Epithelial cell of proximal tubule (primary cell): ENCODE measurements at regions not wholly inside any gene's neighbourhood (a gene's known extent, or its start where the extent isn't known, plus 50 kb on each side); places are given as distances from the start of the nearest gene placed in this dataset.

ENCODE experiments used
- DNase-seq: peaks from one replicate; pipeline ENCODE4 v3.0.0-alpha.2; 2011; ENCODE audit warnings: low read depth
- H3K4me3 ChIP-seq: 2 replicates; pipeline ENCODE4 v1.5.1; 2011; ENCODE audit warnings: low read depth, mild to moderate bottlenecking, low read length
- CTCF ChIP-seq: conservative IDR thresholded peaks from 2 replicates; pipeline ENCODE4 v1.5.1; 2012; ENCODE audit warnings: low read depth, mild to moderate bottlenecking, low read length

DNA sequence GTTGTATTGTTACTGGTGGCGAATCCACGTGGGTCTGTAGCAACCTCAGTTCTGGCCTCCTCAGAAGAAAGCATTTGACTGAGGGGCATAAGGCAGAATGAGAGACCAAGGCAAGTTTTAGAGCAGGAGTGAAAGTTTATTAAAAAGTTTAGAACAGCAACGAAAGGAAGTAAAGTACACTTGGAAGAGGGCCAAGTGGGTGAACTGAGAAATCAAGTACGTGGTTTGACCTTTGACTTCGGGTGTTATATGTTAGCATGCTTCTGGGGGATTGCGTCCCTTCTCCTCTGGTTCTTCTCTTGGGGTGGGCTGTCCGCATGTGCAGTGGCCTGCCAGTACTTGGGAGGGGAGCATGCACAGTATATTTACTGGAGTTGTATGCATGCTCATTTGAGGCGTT is 232.7 kb upstream of the GATB start:
- no peak for DNase-seq
- TF ChIP-seq CTCF: no peak
- H3K4me3 ChIP-seq: no peak overlapping the region

DNA sequence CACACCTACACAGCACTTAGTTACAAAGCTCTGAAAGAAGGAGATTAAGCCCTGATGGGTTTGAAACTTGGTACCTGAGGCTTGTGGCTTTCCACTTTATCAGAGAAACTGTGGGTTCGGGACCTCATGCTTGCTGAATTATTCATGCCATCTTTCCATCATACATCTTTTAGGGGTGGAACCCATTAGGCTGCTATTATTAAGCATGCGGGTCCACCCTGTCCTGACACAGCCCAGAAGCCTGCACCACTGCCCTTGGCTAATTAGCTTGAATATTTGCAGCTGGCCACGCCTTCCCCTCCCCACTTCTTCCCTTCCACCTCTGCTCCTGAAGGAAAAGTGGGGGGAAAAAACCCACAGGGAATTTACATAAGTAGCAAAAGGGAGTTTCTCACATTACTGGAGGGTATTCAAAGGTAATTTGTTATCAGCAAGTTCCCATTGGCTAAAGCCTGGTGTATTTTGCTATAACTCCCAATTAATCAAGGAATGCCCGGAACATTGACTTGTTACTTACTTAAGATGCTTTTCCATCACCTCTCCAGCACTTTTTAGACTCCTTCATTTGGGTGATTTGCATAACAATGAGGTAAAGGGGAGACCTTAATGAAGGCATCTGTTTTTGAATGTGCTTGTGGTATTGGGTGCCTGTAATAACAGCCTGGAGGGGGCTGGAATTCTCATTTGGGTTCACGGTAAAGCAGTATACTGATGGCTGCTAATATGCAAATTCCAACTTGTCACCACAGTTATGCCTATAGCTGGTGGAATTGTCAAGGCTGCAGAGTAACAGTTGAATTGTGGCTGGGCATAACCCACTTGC is 231.7 kb upstream of the GATB start:
- H3K4me3 ChIP-seq: no peak overlapping the region
- no peak for DNase-seq
- TF ChIP-seq CTCF: no peak

- TF ChIP-seq CTCF: no peak
- no peak overlapping the region for H3K4me3 ChIP-seq
- DNase-seq: no peak
Measured at GRCh38 chr4:151991884-151992167, 231.0 kb upstream of the GATB start.

GRCh38 chr4:151991001-151991883 is 230.4 kb upstream of the GATB start:
- no peak overlapping the region for H3K4me3 ChIP-seq
- TF ChIP-seq CTCF: no peak
- no peak for DNase-seq

DNA sequence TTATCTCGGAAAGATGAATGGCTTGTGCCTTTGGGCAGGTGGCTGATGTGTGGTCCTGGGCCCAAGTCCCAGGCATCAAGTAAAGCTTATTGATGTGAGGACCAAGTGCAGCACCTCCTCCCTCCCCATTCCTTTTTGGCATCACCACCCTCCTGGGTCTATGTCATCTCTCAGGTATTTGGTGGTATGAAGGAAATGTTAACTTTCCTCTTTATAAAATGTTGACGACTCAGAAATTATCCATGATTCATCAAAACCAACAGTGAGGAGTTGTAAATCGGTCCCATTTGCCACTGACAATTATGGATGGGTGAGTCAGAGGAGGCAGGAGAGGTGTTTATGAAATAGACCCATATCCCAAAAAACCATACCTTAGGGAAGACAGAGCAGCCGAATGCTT is 229.4 kb upstream of the GATB start:
- H3K4me3 ChIP-seq: no peak overlapping the region
- no peak for DNase-seq
- no peak for TF ChIP-seq CTCF

DNA sequence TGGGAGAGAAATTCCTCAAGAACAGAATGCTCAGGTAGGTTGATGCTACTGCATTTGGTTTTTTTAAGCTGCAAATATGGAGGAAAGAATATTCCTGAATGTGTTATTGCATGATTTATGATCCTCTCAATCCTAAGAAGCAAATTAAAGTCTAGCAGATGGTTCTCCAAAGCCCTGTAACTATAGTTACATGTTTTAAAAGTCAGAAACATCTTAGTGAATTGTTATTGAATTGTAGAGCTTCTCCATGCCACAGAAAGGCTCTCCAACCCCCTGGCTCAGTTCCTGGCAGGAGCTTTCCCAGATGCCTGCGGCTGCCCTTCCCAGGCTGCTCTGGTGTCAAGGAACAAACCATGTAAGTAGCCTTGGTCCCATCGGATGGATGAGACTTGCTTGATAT is 227.8 kb upstream of the GATB start:
- no peak overlapping the region for H3K4me3 ChIP-seq
- no peak for DNase-seq
- TF ChIP-seq CTCF: no peak
